ENCODE measurements at regions not wholly inside any gene's neighbourhood (a gene's known extent, or its start where the extent isn't known, plus 50 kb on each side); places are given as distances from the start of the nearest gene placed in this dataset.
"Not testable (repeated sequence)": the region's sequence is repeated elsewhere in the genome, so short reads cannot be mapped to it uniquely, and the experiment has no call there.

- DNase-seq = no peak
Observed at GRCh38 chr3:165624761-165625160, 212.5 kb downstream of the BCHE start.

GRCh38 chr3:165622356-165622755 lies 214.9 kb downstream of the BCHE start:
- no peak for DNase-seq

GRCh38 chr3:165619069-165619468 lies 218.2 kb downstream of the BCHE start:
- DNase-seq = no peak

GRCh38 chr3:165617134-165617533 lies 220.1 kb downstream of the BCHE start:
- no peak for DNase-seq

GRCh38 chr3:165614337-165614736 lies 222.9 kb downstream of the BCHE start:
- no peak for DNase-seq

GRCh38 chr3:165613014-165613413 lies 224.2 kb downstream of the BCHE start:
- no peak for DNase-seq

- DNase-seq = no peak
Observed at GRCh38 chr3:165607221-165607620, 230.0 kb downstream of the BCHE start.

GRCh38 chr3:165603196-165603595 lies 234.0 kb downstream of the BCHE start:
- DNase-seq = no peak

- DNase-seq = not testable (repeated sequence)
Observed at GRCh38 chr3:165572566-165572965, 264.7 kb downstream of the BCHE start.

- no peak for DNase-seq
Observed at GRCh38 chr3:165568907-165569462, 268.2 kb downstream of the BCHE start.

GRCh38 chr3:165555785-165556184 lies 281.4 kb downstream of the BCHE start:
- no peak for DNase-seq

- no peak for DNase-seq
Observed at GRCh38 chr3:165553371-165553770, 283.9 kb downstream of the BCHE start.

GRCh38 chr3:165549665-165550064 lies 287.6 kb downstream of the BCHE start:
- no peak for DNase-seq

- DNase-seq = no peak
Observed at GRCh38 chr3:165549037-165549436, 288.2 kb downstream of the BCHE start.

GRCh38 chr3:165545059-165545458 lies 292.2 kb downstream of the BCHE start:
- DNase-seq = no peak

- DNase-seq = no peak
Observed at GRCh38 chr3:165544432-165544831, 292.8 kb downstream of the BCHE start.

GRCh38 chr3:165538166-165538565 lies 299.1 kb downstream of the BCHE start:
- no peak for DNase-seq

GRCh38 chr3:165532851-165533250 lies 304.4 kb downstream of the BCHE start:
- DNase-seq = no peak

- no peak for DNase-seq
Observed at GRCh38 chr3:165529451-165529850, 307.8 kb downstream of the BCHE start.

GRCh38 chr3:165526367-165526766 lies 310.9 kb downstream of the BCHE start:
- no peak for DNase-seq

- no peak for DNase-seq
Observed at GRCh38 chr3:165523801-165524200, 313.4 kb downstream of the BCHE start.

- no peak for DNase-seq
Observed at GRCh38 chr3:165522386-165522785, 314.8 kb downstream of the BCHE start.

GRCh38 chr3:165521131-165521871 lies 315.9 kb downstream of the BCHE start:
- no peak for DNase-seq

- no peak for DNase-seq
Observed at GRCh38 chr3:165519687-165520086, 317.5 kb downstream of the BCHE start.

GRCh38 chr3:165518346-165518745 lies 318.9 kb downstream of the BCHE start:
- no peak for DNase-seq
